ENCODE measurements at regions not wholly inside any gene's neighbourhood (a gene's known extent, or its start where the extent isn't known, plus 50 kb on each side); places are given as distances from the start of the nearest gene placed in this dataset.

GRCh38 chr1:185581961-185582725 is 152.0 kb upstream of the HMCN1 start:
- DNase-seq (ENCODE audit: low read depth in 1 of 2, low spot score in 1 of 2) = no peak

GRCh38 chr1:185581020-185581419 is 153.2 kb upstream of the HMCN1 start:
- DNase-seq (ENCODE audit: low read depth in 1 of 2, low spot score in 1 of 2) = no peak

GRCh38 chr1:185578293-185578692 is 155.9 kb upstream of the HMCN1 start:
- DNase-seq (ENCODE audit: low read depth in 1 of 2, low spot score in 1 of 2) = no peak

- no peak for DNase-seq (ENCODE audit: low read depth in 1 of 2, low spot score in 1 of 2)
Measured at GRCh38 chr1:185574139-185574875, 159.9 kb upstream of the HMCN1 start.

- no peak for DNase-seq (ENCODE audit: low read depth in 1 of 2, low spot score in 1 of 2)
Measured at GRCh38 chr1:185573677-185574076, 160.5 kb upstream of the HMCN1 start.

- DNase-seq (ENCODE audit: low read depth in 1 of 2, low spot score in 1 of 2) = no peak
Measured at GRCh38 chr1:185573162-185573561, 161.0 kb upstream of the HMCN1 start.

- DNase-seq (ENCODE audit: low read depth in 1 of 2, low spot score in 1 of 2) = no peak
Measured at GRCh38 chr1:185570962-185571361, 163.2 kb upstream of the HMCN1 start.

GRCh38 chr1:185568155-185569123 is 165.8 kb upstream of the HMCN1 start:
- DNase-seq (ENCODE audit: low read depth in 1 of 2, low spot score in 1 of 2) = no peak

- no peak for DNase-seq (ENCODE audit: low read depth in 1 of 2, low spot score in 1 of 2)
Measured at GRCh38 chr1:185567440-185567839, 166.8 kb upstream of the HMCN1 start.

GRCh38 chr1:185566995-185567394 is 167.2 kb upstream of the HMCN1 start:
- no peak for DNase-seq (ENCODE audit: low read depth in 1 of 2, low spot score in 1 of 2)

- DNase-seq (ENCODE audit: low read depth in 1 of 2, low spot score in 1 of 2) = no peak
Measured at GRCh38 chr1:185565302-185565701, 168.9 kb upstream of the HMCN1 start.

- no peak for DNase-seq (ENCODE audit: low read depth in 1 of 2, low spot score in 1 of 2)
Measured at GRCh38 chr1:185564816-185565215, 169.4 kb upstream of the HMCN1 start.

- no peak for DNase-seq (ENCODE audit: low read depth in 1 of 2, low spot score in 1 of 2)
Measured at GRCh38 chr1:185562461-185563359, 171.5 kb upstream of the HMCN1 start.

GRCh38 chr1:185561629-185562028 is 172.6 kb upstream of the HMCN1 start:
- DNase-seq (ENCODE audit: low read depth in 1 of 2, low spot score in 1 of 2) = no peak

GRCh38 chr1:185560760-185561159 is 173.4 kb upstream of the HMCN1 start:
- DNase-seq (ENCODE audit: low read depth in 1 of 2, low spot score in 1 of 2) = no peak

- peak in 1 of 2 donors; percentile 8 for DNase-seq (ENCODE audit: low read depth in 1 of 2, low spot score in 1 of 2)
Measured at GRCh38 chr1:185559684-185560331, 174.4 kb upstream of the HMCN1 start.

GRCh38 chr1:185559151-185559550 is 175.0 kb upstream of the HMCN1 start:
- no peak for DNase-seq (ENCODE audit: low read depth in 1 of 2, low spot score in 1 of 2)

- no peak for DNase-seq (ENCODE audit: low read depth in 1 of 2, low spot score in 1 of 2)
Measured at GRCh38 chr1:185556561-185556960, 177.6 kb upstream of the HMCN1 start.

- DNase-seq (ENCODE audit: low read depth in 1 of 2, low spot score in 1 of 2) = no peak
Measured at GRCh38 chr1:185555743-185556142, 178.4 kb upstream of the HMCN1 start.

- DNase-seq (ENCODE audit: low read depth in 1 of 2, low spot score in 1 of 2) = no peak
Measured at GRCh38 chr1:185551008-185551407, 183.2 kb upstream of the HMCN1 start.

Measured in stimulated activated CD4-positive, alpha-beta T cell treated with anti-CD3 and anti-CD28 coated beads, Interleukin-15, amount 100 ng/mL, for 1 hour (primary cell).